ENCODE measurements at regions not wholly inside any gene's neighbourhood (a gene's known extent, or its start where the extent isn't known, plus 50 kb on each side); places are given as distances from the start of the nearest gene placed in this dataset.
A peak's percentile ranks its signal among the peaks of the same experiment; 100 is the strongest.

GRCh38 chr5:114296191-114296590 is 65.7 kb upstream of the KCNN2 start:
- no peak overlapping the region for H3K9ac ChIP-seq (ENCODE audit: low read length)
- H3K9me2 ChIP-seq (ENCODE audit: low read depth, low read length) = no peaks in the 10 kb centered on the region
- H3K4me1 ChIP-seq (ENCODE audit: insufficient read depth, low read length, severe bottlenecking) = no peaks in the 10 kb centered on the region
- no peaks in the 10 kb centered on the region for H4K20me1 ChIP-seq (ENCODE audit: insufficient read depth, low read length)
- H3K79me2 ChIP-seq (ENCODE audit: insufficient read depth, low read length) = no peaks in the 10 kb centered on the region
- no peaks in the 10 kb centered on the region for H3K9me3 ChIP-seq (ENCODE audit: low read length)
- no peaks in the 10 kb centered on the region for H3K36me3 ChIP-seq (ENCODE audit: insufficient read depth, low read length)
- no peak overlapping the region for H3K4me2 ChIP-seq (ENCODE audit: low read length)
- no peak overlapping the region for H2AFZ ChIP-seq (ENCODE audit: low read length)
- H3K27ac ChIP-seq (ENCODE audit: low read depth, low read length, poor library complexity, severe bottlenecking) = no peak overlapping the region
- TF ChIP-seq EZH2 (IDR thresholded peaks at IDR 0.05; ENCODE audit: borderline replicate concordance, low read length) = no peak
- TF ChIP-seq CTCF (IDR thresholded peaks at IDR 0.05; ENCODE audit: low read length) = no peak
- no peaks in the 10 kb centered on the region for H3K27me3 ChIP-seq (ENCODE audit: insufficient read depth, low read length)
- H3K4me3 ChIP-seq (ENCODE audit: low read depth, low read length, poor library complexity, severe bottlenecking) = no peak overlapping the region
- H3F3A ChIP-seq (ENCODE audit: insufficient read depth, low read length) = no peaks in the 10 kb centered on the region

GRCh38 chr5:114297915-114298314 is 64.0 kb upstream of the KCNN2 start:
- Histone ChIP-seq H3F3A (ENCODE audit: insufficient read depth, low read length) (no peaks in the 10 kb centered on the region), H3K4me2 (ENCODE audit: low read length) (no peak overlapping the region), H4K20me1 (ENCODE audit: insufficient read depth, low read length) (no peaks in the 10 kb centered on the region), H3K4me1 (ENCODE audit: insufficient read depth, low read length, severe bottlenecking) (no peaks in the 10 kb centered on the region), H3K9me2 (ENCODE audit: low read depth, low read length) (no peaks in the 10 kb centered on the region), H3K4me3 (ENCODE audit: low read depth, low read length, poor library complexity, severe bottlenecking) (no peak overlapping the region), H3K27ac (ENCODE audit: low read depth, low read length, poor library complexity, severe bottlenecking) (no peak overlapping the region), H3K36me3 (ENCODE audit: insufficient read depth, low read length) (no peaks in the 10 kb centered on the region), H3K9me3 (ENCODE audit: low read length) (no peaks in the 10 kb centered on the region), H3K9ac (ENCODE audit: low read length) (no peak overlapping the region), H3K79me2 (ENCODE audit: insufficient read depth, low read length) (no peaks in the 10 kb centered on the region), H3K27me3 (ENCODE audit: insufficient read depth, low read length) (no peaks in the 10 kb centered on the region), H2AFZ (ENCODE audit: low read length) (no peak overlapping the region)
- TF ChIP-seq CTCF (IDR thresholded peaks at IDR 0.05; ENCODE audit: low read length) (no peak), EZH2 (IDR thresholded peaks at IDR 0.05; ENCODE audit: borderline replicate concordance, low read length) (no peak)

GRCh38 chr5:114305402-114306207 is 56.3 kb upstream of the KCNN2 start:
- H3K9ac ChIP-seq (ENCODE audit: low read length) = no peak overlapping the region
- H3K79me2 ChIP-seq (ENCODE audit: insufficient read depth, low read length) = no peaks in the 10 kb centered on the region
- H3K9me2 ChIP-seq (ENCODE audit: low read depth, low read length) = no peaks in the 10 kb centered on the region
- H2AFZ ChIP-seq (ENCODE audit: low read length) = no peak overlapping the region
- H4K20me1 ChIP-seq (ENCODE audit: insufficient read depth, low read length) = no peaks in the 10 kb centered on the region
- no peaks in the 10 kb centered on the region for H3K36me3 ChIP-seq (ENCODE audit: insufficient read depth, low read length)
- H3K9me3 ChIP-seq (ENCODE audit: low read length) = no peaks in the 10 kb centered on the region
- H3K4me1 ChIP-seq (ENCODE audit: insufficient read depth, low read length, severe bottlenecking) = no peaks in the 10 kb centered on the region
- no peaks in the 10 kb centered on the region for H3K27me3 ChIP-seq (ENCODE audit: insufficient read depth, low read length)
- no peaks in the 10 kb centered on the region for H3F3A ChIP-seq (ENCODE audit: insufficient read depth, low read length)
- H3K27ac ChIP-seq (ENCODE audit: low read depth, low read length, poor library complexity, severe bottlenecking) = no peak overlapping the region
- no peak overlapping the region for H3K4me3 ChIP-seq (ENCODE audit: low read depth, low read length, poor library complexity, severe bottlenecking)
- TF ChIP-seq CTCF (IDR thresholded peaks at IDR 0.05; ENCODE audit: low read length) (peak; percentile 48), EZH2 (IDR thresholded peaks at IDR 0.05; ENCODE audit: borderline replicate concordance, low read length) (no peak)
- no peak overlapping the region for H3K4me2 ChIP-seq (ENCODE audit: low read length)
